LNCaP clone FGC (cell line): ENCODE measurements at regions not wholly inside any gene's neighbourhood (a gene's known extent, or its start where the extent isn't known, plus 50 kb on each side); places are given as distances from the start of the nearest gene placed in this dataset.

Source experiments
- DNase-seq: peaks from one replicate; pipeline ENCODE4 v3.0.0-alpha.2; 2011; ENCODE audit warnings: low read depth
- H3K4me3 ChIP-seq: 2 replicates; pipeline ENCODE4 v1.5.1; 2011; ENCODE audit warnings: mild to moderate bottlenecking, low read depth, low read length, control low read depth
- CTCF ChIP-seq: IDR thresholded peaks from 2 replicates; pipeline ENCODE4 v1.5.1; 2012; ENCODE audit warnings: mild to moderate bottlenecking; ENCODE audit not compliant: control insufficient read depth, insufficient read depth; ENCODE audit errors: extremely low read depth

- DNase-seq, result no peak
- H3K4me3 ChIP-seq, result no peak overlapping the region
These were observed 144.4 kb upstream of the PRICKLE1 start for GRCh38 chr12:42733911-42734310.

GRCh38 chr12:42732908-42733411, 143.4 kb upstream of the PRICKLE1 start:
- no peak for DNase-seq
- TF ChIP-seq CTCF, result no peak
- H3K4me3 ChIP-seq, result no peak overlapping the region

More at GRCh38 chr12:42733911-42734310, 144.4 kb upstream of the PRICKLE1 start:
- no peak for TF ChIP-seq CTCF

GRCh38 chr12:42730291-42730690, 140.7 kb upstream of the PRICKLE1 start:
- no peak for TF ChIP-seq CTCF
- DNase-seq, result no peak
- no peak overlapping the region for H3K4me3 ChIP-seq

DNA sequence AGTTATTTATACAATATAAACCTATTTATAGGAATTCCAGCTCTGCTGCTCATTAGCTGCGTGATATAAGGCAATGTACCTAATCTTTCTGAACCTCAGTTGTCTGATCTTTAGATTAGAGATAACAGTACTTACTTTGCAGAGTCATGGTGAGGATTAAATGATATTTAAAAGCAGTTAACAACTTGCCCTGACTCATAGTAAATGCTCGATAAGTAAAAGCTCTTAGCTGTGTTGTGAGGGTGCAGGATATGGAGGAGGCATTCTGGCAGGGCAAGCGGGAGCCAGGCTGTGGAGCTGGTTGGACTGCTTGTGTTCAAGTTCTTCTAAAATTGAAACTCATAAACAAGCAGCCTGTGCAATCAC, 140.0 kb upstream of the PRICKLE1 start:
- DNase-seq, result peak; percentile 42
- H3K4me3 ChIP-seq, result no peak overlapping the region
- TF ChIP-seq CTCF, result no peak

- H3K4me3 ChIP-seq, result no peak overlapping the region
- no peak for TF ChIP-seq CTCF
- no peak for DNase-seq
These were observed 139.4 kb upstream of the PRICKLE1 start for GRCh38 chr12:42728770-42729534.

- H3K4me3 ChIP-seq, result no peak overlapping the region
- DNase-seq, result no peak
- no peak for TF ChIP-seq CTCF
These were observed 138.7 kb upstream of the PRICKLE1 start for GRCh38 chr12:42728287-42728686.

- TF ChIP-seq CTCF, result no peak
- H3K4me3 ChIP-seq, result no peak overlapping the region
- no peak for DNase-seq
These were observed 136.3 kb upstream of the PRICKLE1 start for GRCh38 chr12:42725809-42726208.
